HepG2 (cell line): ENCODE measurements at regions not wholly inside any gene's neighbourhood (a gene's known extent, or its start where the extent isn't known, plus 50 kb on each side); places are given as distances from the start of the nearest gene placed in this dataset.
"Not testable (repeated sequence)": the region's sequence is repeated elsewhere in the genome, so short reads cannot be mapped to it uniquely, and the experiment has no call there.

Experiments
- GABPA ChIP-seq, 2 experiments: IDR thresholded peaks; 2 replicates each; pipeline ENCODE4 v1.6.1; 2011 to 2016; ENCODE audit warnings: low read depth in 2 of 2, low read length in 1 of 2, missing biosample characterization in 1 of 2, missing genetic modification characterization in 1 of 2
- HCFC1 ChIP-seq: fragments of 150-350 bp; IDR thresholded peaks from 2 replicates; pipeline ENCODE4 v1.6.1; 2014; ENCODE audit warnings: low read depth, low read length
- NBN ChIP-seq: fragments of 450-650 bp; conservative IDR thresholded peaks from 2 replicates; pipeline ENCODE4 v1.6.1; 2017
- POLR2A ChIP-seq, 2 experiments: IDR thresholded peaks; 2 replicates each; pipeline ENCODE4 v1.6.1; 2011; ENCODE audit warnings: low read depth in 2 of 2, low read length in 2 of 2, mild to moderate bottlenecking in 1 of 2, moderate library complexity in 1 of 2; ENCODE audit not compliant: insufficient read depth in 1 of 2
- YY1 ChIP-seq: IDR thresholded peaks from 2 replicates; pipeline ENCODE4 v1.6.1; 2011; ENCODE audit warnings: low read length, low read depth, moderate library complexity, mild to moderate bottlenecking; ENCODE audit not compliant: insufficient read depth, insufficient replicate concordance
- ZBTB21 ChIP-seq: sonication (generic); formaldehyde crosslinking; IDR thresholded peaks from 2 replicates; pipeline ENCODE4 v1.4.0; 2020; ENCODE audit warnings: missing genetic modification reagents
- ZNF510 ChIP-seq: sonication (generic); formaldehyde crosslinking; IDR thresholded peaks from 2 replicates; pipeline ENCODE4 v1.4.0; 2020; ENCODE audit warnings: low read depth, mild to moderate bottlenecking, missing genetic modification reagents
- ZNF747 ChIP-seq: sonication (generic); formaldehyde crosslinking; IDR thresholded peaks from 2 replicates; pipeline ENCODE4 v1.8.1; 2023; ENCODE audit warnings: missing genetic modification reagents, mild to moderate bottlenecking, borderline replicate concordance
- ZNF850 ChIP-seq: sonication (generic); formaldehyde crosslinking; conservative IDR thresholded peaks from 2 replicates; pipeline ENCODE4 v1.9.0; 2021; ENCODE audit warnings: mild to moderate bottlenecking, missing genetic modification reagents
- TF ChIP-seq, protein P1 (sequence below): sonication (generic); formaldehyde crosslinking; IDR thresholded peaks from 2 replicates; pipeline ENCODE4 v1.4.0; 2020; ENCODE audit warnings: missing genetic modification reagents
- TF ChIP-seq, protein P2 (sequence below): sonication (generic); formaldehyde crosslinking; IDR thresholded peaks from 2 replicates; pipeline ENCODE4 v1.5.0; 2020; ENCODE audit warnings: missing genetic modification reagents
- TF ChIP-seq, protein P3 (sequence below): sonication (generic); formaldehyde crosslinking; IDR thresholded peaks from 2 replicates; pipeline ENCODE4 v1.5.0; 2020; ENCODE audit warnings: mild to moderate bottlenecking, missing genetic modification reagents, moderate library complexity
- TF ChIP-seq, protein P4 (sequence below): sonication (generic); formaldehyde crosslinking; IDR thresholded peaks from 2 replicates; pipeline ENCODE4 v1.4.0; 2020; ENCODE audit warnings: mild to moderate bottlenecking, missing genetic modification reagents, borderline replicate concordance

DNA sequence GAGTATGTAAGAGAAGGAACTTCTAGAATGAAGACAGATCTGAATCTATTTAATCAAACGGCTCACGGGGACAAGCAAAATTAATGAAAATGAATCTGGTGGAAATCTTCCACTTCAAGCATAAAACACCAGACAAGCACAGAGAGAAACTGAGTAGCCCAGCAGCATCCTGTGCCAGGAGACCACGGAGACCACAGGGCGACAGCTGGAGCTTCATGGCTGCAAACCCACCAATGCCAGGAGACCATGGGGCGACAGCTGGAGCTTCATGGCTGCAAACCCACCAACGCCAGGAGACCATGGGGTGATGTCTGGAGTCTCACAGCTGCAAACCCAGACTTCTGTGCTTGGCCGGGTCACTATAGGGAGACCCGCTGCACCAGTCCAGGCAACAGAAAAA, 5442.0 kb upstream of the TPTE start:
- TF ChIP-seq, protein P1, sequence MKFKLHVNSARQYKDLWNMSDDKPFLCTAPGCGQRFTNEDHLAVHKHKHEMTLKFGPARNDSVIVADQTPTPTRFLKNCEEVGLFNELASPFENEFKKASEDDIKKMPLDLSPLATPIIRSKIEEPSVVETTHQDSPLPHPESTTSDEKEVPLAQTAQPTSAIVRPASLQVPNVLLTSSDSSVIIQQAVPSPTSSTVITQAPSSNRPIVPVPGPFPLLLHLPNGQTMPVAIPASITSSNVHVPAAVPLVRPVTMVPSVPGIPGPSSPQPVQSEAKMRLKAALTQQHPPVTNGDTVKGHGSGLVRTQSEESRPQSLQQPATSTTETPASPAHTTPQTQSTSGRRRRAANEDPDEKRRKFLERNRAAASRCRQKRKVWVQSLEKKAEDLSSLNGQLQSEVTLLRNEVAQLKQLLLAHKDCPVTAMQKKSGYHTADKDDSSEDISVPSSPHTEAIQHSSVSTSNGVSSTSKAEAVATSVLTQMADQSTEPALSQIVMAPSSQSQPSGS (CRISPR knock-in tag): not testable (repeated sequence)
- TF ChIP-seq, protein P2, sequence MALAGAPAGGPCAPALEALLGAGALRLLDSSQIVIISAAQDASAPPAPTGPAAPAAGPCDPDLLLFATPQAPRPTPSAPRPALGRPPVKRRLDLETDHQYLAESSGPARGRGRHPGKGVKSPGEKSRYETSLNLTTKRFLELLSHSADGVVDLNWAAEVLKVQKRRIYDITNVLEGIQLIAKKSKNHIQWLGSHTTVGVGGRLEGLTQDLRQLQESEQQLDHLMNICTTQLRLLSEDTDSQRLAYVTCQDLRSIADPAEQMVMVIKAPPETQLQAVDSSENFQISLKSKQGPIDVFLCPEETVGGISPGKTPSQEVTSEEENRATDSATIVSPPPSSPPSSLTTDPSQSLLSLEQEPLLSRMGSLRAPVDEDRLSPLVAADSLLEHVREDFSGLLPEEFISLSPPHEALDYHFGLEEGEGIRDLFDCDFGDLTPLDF (CRISPR knock-in tag): not testable (repeated sequence)
- TF ChIP-seq NBN; POLR2A (IDR thresholded peaks at IDR 0.05; ENCODE audit: insufficient read depth in 1 of 2, low read depth in 2 of 2, low read length in 2 of 2); HCFC1; ZNF510 (CRISPR knock-in tag); YY1; GABPA (IDR thresholded peaks at IDR 0.05; ENCODE audit: low read depth, low read length); GABPA (CRISPR knock-in tag; IDR thresholded peaks at IDR 0.05; ENCODE audit: low read depth); ZNF747 (CRISPR knock-in tag); ZBTB21 (CRISPR knock-in tag); ZNF850: not testable (repeated sequence)
- TF ChIP-seq, protein P3, sequence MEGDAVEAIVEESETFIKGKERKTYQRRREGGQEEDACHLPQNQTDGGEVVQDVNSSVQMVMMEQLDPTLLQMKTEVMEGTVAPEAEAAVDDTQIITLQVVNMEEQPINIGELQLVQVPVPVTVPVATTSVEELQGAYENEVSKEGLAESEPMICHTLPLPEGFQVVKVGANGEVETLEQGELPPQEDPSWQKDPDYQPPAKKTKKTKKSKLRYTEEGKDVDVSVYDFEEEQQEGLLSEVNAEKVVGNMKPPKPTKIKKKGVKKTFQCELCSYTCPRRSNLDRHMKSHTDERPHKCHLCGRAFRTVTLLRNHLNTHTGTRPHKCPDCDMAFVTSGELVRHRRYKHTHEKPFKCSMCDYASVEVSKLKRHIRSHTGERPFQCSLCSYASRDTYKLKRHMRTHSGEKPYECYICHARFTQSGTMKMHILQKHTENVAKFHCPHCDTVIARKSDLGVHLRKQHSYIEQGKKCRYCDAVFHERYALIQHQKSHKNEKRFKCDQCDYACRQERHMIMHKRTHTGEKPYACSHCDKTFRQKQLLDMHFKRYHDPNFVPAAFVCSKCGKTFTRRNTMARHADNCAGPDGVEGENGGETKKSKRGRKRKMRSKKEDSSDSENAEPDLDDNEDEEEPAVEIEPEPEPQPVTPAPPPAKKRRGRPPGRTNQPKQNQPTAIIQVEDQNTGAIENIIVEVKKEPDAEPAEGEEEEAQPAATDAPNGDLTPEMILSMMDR: not testable (repeated sequence)
- TF ChIP-seq, protein P4, sequence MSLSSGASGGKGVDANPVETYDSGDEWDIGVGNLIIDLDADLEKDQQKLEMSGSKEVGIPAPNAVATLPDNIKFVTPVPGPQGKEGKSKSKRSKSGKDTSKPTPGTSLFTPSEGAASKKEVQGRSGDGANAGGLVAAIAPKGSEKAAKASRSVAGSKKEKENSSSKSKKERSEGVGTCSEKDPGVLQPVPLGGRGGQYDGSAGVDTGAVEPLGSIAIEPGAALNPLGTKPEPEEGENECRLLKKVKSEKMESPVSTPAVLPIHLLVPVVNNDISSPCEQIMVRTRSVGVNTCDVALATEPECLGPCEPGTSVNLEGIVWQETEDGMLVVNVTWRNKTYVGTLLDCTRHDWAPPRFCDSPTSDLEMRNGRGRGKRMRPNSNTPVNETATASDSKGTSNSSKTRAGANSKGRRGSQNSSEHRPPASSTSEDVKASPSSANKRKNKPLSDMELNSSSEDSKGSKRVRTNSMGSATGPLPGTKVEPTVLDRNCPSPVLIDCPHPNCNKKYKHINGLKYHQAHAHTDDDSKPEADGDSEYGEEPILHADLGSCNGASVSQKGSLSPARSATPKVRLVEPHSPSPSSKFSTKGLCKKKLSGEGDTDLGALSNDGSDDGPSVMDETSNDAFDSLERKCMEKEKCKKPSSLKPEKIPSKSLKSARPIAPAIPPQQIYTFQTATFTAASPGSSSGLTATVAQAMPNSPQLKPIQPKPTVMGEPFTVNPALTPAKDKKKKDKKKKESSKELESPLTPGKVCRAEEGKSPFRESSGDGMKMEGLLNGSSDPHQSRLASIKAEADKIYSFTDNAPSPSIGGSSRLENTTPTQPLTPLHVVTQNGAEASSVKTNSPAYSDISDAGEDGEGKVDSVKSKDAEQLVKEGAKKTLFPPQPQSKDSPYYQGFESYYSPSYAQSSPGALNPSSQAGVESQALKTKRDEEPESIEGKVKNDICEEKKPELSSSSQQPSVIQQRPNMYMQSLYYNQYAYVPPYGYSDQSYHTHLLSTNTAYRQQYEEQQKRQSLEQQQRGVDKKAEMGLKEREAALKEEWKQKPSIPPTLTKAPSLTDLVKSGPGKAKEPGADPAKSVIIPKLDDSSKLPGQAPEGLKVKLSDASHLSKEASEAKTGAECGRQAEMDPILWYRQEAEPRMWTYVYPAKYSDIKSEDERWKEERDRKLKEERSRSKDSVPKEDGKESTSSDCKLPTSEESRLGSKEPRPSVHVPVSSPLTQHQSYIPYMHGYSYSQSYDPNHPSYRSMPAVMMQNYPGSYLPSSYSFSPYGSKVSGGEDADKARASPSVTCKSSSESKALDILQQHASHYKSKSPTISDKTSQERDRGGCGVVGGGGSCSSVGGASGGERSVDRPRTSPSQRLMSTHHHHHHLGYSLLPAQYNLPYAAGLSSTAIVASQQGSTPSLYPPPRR (CRISPR knock-in tag): not testable (repeated sequence)
